MG63 (cell line): ENCODE measurements at regions not wholly inside any gene's neighbourhood (a gene's known extent, or its start where the extent isn't known, plus 50 kb on each side); places are given as distances from the start of the nearest gene placed in this dataset.

Source experiments
- DNase-seq: peaks from one replicate; pipeline ENCODE4 v3.0.0-alpha.2; 2020
- H3K27me3 ChIP-seq: fragments of 250-450 bp; sonication (Bioruptor Pico); 2 replicates; pipeline ENCODE4 v1.5.1; 2020; ENCODE audit warnings: mild to moderate bottlenecking, moderate library complexity
- H3K36me3 ChIP-seq: fragments of 250-450 bp; sonication (Bioruptor Pico); 2 replicates; pipeline ENCODE4 v1.5.1; 2020; ENCODE audit warnings: mild to moderate bottlenecking, moderate library complexity
- H3K4me3 ChIP-seq: fragments of 250-450 bp; sonication (Bioruptor Pico); 2 replicates; pipeline ENCODE4 v1.5.1; 2020; ENCODE audit warnings: mild to moderate bottlenecking, moderate library complexity
- H3K9me3 ChIP-seq: fragments of 250-450 bp; sonication (Bioruptor Pico); 2 replicates; pipeline ENCODE4 v1.5.1; 2020; ENCODE audit warnings: mild to moderate bottlenecking, moderate library complexity

GRCh38 chr1:244254467-244254866 is 197.2 kb downstream of the ADSS2 start:
- Histone ChIP-seq H3K27me3 (peaks cover 4% of the 10 kb centered on the region; the same call in 1 of the 2 replicates), H3K4me3 (no peak overlapping the region), H3K36me3 (no peaks in the 10 kb centered on the region), H3K9me3 (no peaks in the 10 kb centered on the region)
- DNase-seq, result no peak

DNA sequence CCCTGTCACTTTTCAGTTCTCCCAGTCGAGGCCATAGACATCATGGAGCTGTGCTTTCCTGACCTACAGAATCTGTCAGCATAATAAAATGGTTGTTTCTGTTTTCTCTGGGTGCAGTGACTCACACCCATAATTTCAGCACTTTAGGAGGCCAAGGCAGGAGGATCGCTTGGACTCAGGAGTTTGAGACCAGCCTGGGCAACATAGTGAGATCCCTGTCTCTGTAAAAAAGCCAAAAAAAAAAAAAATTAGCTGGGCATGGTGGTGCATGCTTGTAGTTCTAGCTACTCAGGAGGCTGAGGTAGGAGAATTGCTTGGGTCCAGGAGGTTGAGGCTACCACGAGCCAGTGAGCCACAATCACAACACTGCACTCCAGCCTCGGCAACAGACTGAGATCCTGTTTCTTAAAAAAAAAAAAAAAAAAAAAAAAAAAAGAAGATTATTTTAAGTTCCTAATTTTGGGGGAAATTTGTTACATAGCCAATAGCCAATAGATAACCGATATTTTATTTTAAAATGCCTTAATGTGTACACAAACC is 196.2 kb downstream of the ADSS2 start:
- Histone ChIP-seq H3K9me3 (no peaks in the 10 kb centered on the region), H3K36me3 (no peaks in the 10 kb centered on the region), H3K27me3 (peaks cover 4% of the 10 kb centered on the region; the same call in 1 of the 2 replicates), H3K4me3 (no peak overlapping the region)
- no peak for DNase-seq

GRCh38 chr1:244256086-244256676 is 195.5 kb downstream of the ADSS2 start:
- Histone ChIP-seq H3K36me3 (no peaks in the 10 kb centered on the region), H3K9me3 (no peaks in the 10 kb centered on the region), H3K27me3 (peaks cover 7% of the 10 kb centered on the region), H3K4me3 (no peak overlapping the region)
- DNase-seq, result no peak

DNA sequence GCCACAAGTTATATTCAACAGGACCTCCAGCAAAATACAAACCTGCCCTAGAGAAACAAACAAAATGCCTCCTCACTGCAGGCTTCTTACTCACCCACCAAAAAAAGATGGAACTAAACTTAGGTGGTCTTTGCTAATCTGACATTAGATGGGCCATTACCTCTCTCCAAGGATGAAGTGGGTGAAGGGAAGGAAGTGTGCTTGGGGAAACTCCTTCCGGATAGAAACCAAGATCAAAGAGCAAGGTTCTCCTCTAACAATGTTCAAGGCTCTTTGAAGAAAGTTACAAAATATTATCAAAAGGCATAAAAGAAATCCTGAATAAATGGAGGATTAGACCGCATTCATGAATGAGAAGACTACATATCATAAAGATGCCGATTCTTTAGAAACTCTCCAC is 187.5 kb downstream of the ADSS2 start:
- Histone ChIP-seq H3K36me3 (no peaks in the 10 kb centered on the region), H3K4me3 (no peak overlapping the region), H3K9me3 (no peaks in the 10 kb centered on the region), H3K27me3 (peaks cover 20% of the 10 kb centered on the region)
- DNase-seq, result no peak

- Histone ChIP-seq H3K36me3 (no peaks in the 10 kb centered on the region), H3K27me3 (peaks cover 20% of the 10 kb centered on the region), H3K9me3 (no peaks in the 10 kb centered on the region), H3K4me3 (no peak overlapping the region)
- no peak for DNase-seq
Measured at GRCh38 chr1:244265507-244265906, 186.2 kb downstream of the ADSS2 start.

DNA sequence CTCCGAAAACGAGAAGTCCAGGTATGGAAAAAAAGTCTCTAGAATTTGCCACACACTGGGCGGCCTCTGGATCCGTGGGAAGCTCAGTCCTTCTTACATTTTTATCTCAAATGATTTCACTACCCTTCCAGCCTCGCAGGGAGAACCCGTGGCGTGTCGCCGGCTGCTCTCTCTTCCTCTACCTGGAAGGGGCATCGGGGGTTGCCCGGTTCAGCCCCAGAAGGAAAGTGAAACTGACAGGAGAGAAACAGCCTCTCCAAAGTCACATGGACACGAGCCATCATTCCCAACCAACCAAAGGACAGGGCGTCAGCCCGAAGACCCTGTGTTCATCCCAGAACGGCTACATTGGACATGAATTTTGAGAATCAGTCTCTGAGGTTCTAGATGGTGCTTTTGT is 182.5 kb downstream of the ADSS2 start:
- Histone ChIP-seq H3K4me3 (no peak overlapping the region), H3K36me3 (no peaks in the 10 kb centered on the region), H3K9me3 (0 out of 2 replicates have a peak, but pooled peaks cover 3% of the 10 kb centered on the region), H3K27me3 (no peaks in the 10 kb centered on the region)
- no peak for DNase-seq

- Histone ChIP-seq H3K9me3 (0 out of 2 replicates have a peak, but pooled peaks cover 3% of the 10 kb centered on the region), H3K4me3 (no peak overlapping the region), H3K27me3 (no peaks in the 10 kb centered on the region), H3K36me3 (no peaks in the 10 kb centered on the region)
- no peak for DNase-seq
Measured at GRCh38 chr1:244271004-244271403, 180.7 kb downstream of the ADSS2 start.

DNA sequence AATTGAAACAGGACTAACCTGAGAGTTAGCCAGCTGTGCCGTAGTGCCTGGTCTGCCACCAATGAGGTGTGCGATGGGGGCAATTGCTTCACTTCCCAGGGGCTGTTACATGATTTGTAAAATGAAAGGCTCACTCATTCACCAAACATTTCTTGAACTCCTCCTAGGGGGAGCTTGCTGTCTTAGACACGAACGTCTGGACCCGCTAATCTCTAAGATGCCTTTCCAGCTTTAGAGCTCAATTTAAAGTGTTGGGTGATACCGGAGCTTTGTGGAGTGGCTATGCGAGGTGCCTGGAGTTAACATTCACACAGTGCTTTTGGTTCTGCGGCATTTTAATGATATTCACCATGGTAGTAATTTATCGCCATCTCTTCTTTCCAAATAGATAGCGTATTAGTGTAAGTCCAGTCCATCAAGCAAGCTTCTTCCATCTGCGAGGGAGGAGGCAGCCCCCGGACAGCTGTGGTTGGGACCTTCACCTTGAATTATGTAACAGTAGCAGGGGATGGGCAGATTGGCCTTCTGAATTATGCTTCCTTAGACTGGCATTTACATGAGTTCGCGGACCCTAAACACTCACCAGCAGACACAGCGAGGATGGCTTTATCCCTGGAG is 179.9 kb downstream of the ADSS2 start:
- Histone ChIP-seq H3K27me3 (no peaks in the 10 kb centered on the region), H3K4me3 (no peak overlapping the region), H3K36me3 (no peaks in the 10 kb centered on the region), H3K9me3 (0 out of 2 replicates have a peak, but pooled peaks cover 3% of the 10 kb centered on the region)
- DNase-seq, result no peak

DNA sequence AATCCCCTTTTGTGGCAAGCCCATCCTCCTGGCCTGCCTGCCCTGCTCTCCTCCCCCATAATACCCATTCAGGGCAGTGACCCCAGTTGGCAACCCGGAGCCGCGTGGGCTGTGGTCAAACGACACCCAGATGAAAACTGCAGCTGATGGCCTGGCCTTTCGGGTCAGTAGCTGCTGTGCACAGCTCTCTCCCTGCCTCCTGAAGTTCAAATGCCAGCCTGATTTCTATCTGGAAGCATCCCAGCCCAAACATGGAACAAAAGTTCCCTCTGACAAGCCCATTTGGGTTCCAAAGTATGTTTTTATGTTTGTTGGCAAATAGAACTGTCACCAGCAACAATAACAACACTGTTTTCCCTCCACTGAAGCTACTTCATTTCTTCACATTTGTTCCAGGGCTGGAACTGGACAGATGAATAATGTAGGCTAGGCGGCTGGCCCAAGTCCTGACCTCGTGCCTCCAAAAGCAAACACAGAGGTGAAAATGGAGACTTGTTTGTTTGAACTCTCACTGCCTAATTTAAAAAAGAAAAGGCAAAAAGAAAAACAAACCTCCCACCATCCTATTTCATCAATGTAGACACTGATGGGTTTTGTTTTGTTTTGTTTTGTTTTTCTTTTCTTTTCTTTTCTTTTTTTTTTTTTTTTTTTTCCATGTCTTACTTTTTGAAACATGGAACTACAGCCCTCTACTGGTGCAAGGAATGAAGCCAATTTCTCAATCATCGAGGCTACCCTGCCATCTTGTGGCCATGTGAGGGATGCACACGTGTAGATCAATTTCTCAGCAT is 179.0 kb downstream of the ADSS2 start:
- Histone ChIP-seq H3K27me3 (no peaks in the 10 kb centered on the region), H3K36me3 (no peaks in the 10 kb centered on the region), H3K9me3 (0 out of 2 replicates have a peak, but pooled peaks cover 3% of the 10 kb centered on the region), H3K4me3 (no peak overlapping the region)
- peak; percentile 71 for DNase-seq

DNA sequence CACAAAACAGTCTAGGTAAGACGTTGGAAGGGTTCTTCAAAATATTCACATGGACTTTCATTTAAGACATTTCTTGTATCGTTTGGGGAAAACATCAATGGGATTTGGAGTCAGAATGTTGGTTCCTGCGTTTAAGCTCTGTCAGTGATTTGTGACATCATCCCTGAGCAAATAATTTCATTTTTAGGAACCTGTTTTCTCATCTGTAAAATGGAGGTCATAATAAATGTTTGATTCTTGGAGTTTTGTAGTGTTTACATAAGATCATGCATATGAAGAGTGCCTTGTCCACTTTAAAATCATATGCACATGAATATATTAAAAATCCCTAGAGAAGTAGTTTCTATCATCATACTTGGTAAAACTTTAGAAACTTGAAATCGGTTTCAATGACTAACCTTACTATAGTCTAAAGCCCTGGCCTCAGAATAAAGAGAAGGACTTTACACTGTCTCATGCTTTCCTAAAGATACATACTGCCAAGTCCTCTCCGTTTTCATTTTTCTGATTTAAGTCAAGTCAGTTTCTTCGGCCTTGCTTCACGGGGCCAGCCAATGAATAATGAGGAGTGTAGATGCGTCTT is 178.4 kb downstream of the ADSS2 start:
- Histone ChIP-seq H3K36me3 (no peaks in the 10 kb centered on the region), H3K27me3 (no peaks in the 10 kb centered on the region), H3K4me3 (peak overlapping the region; percentile 10), H3K9me3 (0 out of 2 replicates have a peak, but pooled peaks cover 3% of the 10 kb centered on the region)
- no peak for DNase-seq

GRCh38 chr1:244273845-244274619 is 177.7 kb downstream of the ADSS2 start:
- H3K27me3 ChIP-seq, result no peaks in the 10 kb centered on the region
- DNase-seq, result peak; percentile 98
- no peaks in the 10 kb centered on the region for H3K36me3 ChIP-seq
- H3K4me3 ChIP-seq, result peak overlapping the region; percentile 13
- 0 out of 2 replicates have a peak, but pooled peaks cover 3% of the 10 kb centered on the region for H3K9me3 ChIP-seq

DNA sequence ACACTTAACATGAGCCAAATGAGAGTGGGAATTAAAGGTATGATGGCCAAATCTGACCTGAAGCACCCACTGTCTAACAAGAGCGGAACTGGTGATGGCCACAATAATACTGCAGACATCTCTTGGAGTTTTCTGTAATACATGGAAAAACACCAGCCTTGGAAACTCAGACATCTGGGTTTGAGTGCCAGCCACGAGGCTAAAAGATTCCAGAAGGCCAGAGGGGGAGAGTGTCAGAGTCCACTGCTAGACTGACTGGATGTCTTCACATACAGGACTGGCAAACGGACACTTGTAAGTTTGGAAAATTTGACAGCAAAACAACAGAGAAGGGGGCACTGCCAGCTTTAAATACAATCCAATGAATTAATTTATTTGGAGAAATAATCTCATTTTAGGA is 175.1 kb downstream of the ADSS2 start:
- Histone ChIP-seq H3K27me3 (no peaks in the 10 kb centered on the region), H3K36me3 (no peaks in the 10 kb centered on the region)

DNA sequence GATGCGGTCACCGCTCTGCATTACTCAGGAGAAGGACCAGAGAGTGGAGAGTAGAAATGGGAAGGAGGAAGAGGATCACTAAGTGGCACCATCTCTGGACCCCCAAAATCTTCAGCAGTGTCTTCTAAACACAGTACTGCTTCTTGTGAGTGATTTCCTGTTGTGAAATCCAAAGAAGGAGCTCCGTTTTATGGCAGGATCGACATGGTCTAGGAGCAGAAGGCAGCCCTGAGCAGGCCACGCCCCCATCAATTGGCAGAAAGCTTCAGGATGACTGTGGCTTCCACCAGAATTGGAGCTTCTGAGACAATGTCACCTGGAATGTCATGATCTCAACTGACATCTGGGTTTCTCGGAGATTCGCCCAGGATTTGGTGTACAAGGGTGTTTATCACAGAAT is 171.5 kb downstream of the ADSS2 start:
- no peaks in the 10 kb centered on the region for H3K9me3 ChIP-seq
- H3K4me3 ChIP-seq, result no peak overlapping the region
- no peaks in the 10 kb centered on the region for H3K36me3 ChIP-seq
- DNase-seq, result peak; percentile 35
- H3K27me3 ChIP-seq, result no peaks in the 10 kb centered on the region

More for the DNA sequence above, 175.1 kb downstream of the ADSS2 start:
- Histone ChIP-seq H3K4me3 (no peak overlapping the region), H3K9me3 (no peaks in the 10 kb centered on the region)
- DNase-seq, result no peak

- Histone ChIP-seq H3K4me3 (no peak overlapping the region), H3K36me3 (no peaks in the 10 kb centered on the region), H3K27me3 (no peaks in the 10 kb centered on the region), H3K9me3 (no peaks in the 10 kb centered on the region)
- DNase-seq, result no peak
Measured at GRCh38 chr1:244280859-244281258, 170.8 kb downstream of the ADSS2 start.

GRCh38 chr1:244283772-244284171 is 167.9 kb downstream of the ADSS2 start:
- no peaks in the 10 kb centered on the region for H3K36me3 ChIP-seq
- H3K27me3 ChIP-seq, result 0 out of 2 replicates have a peak, but pooled peaks cover 2% of the 10 kb centered on the region
- DNase-seq, result no peak
- peaks cover 3% of the 10 kb centered on the region for H3K9me3 ChIP-seq
- no peak overlapping the region for H3K4me3 ChIP-seq

DNA sequence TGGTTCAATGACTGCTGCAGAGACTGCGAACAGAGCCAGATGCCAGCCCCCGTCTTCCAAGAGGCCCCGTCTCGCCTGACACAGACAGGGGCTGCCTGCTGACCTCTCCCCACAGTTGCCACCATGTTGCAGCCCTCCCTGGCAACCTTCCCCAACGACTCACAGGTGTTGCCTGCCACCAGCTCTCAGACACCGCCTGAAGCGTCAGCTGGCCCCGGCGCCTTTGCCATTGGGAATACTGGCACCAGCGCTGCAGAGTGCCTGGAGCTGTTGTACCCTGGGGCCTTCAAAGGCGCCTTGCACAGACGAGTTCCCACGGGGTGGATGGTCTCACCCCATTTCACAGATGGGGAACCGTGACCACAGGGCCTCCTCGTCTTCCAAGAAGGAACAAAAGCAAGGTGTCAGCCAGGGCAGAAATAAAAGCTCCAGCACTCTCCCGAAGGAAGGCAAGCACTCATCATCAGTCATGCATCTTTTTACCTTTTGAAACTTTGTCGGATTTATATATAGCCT is 167.0 kb downstream of the ADSS2 start:
- DNase-seq, result no peak
- Histone ChIP-seq H3K36me3 (no peaks in the 10 kb centered on the region), H3K4me3 (no peak overlapping the region), H3K27me3 (0 out of 2 replicates have a peak, but pooled peaks cover 2% of the 10 kb centered on the region), H3K9me3 (peaks cover 5% of the 10 kb centered on the region)
